Ovary (tissue), 3 donors: ENCODE measurements at regions not wholly inside any gene's neighbourhood (a gene's known extent, or its start where the extent isn't known, plus 50 kb on each side); places are given as distances from the start of the nearest gene placed in this dataset.

Experiments
- EP300 ChIP-seq: sonication (generic); formaldehyde crosslinking; IDR thresholded peaks from one replicate; pipeline ENCODE4 v1.6.1; 2017; ENCODE audit warnings: antibody characterized with exemption
- POLR2A ChIP-seq: fragments of 450-650 bp; IDR thresholded peaks from one replicate; pipeline ENCODE4 v1.6.1; 2017; ENCODE audit warnings: antibody characterized with exemption, mild to moderate bottlenecking, moderate library complexity
- TF ChIP-seq, protein P1 (sequence below), 3 donors: fragments of 450-650 bp in 2 of 3; fragments of 200-600 bp in 1 of 3; IDR thresholded peaks; one replicate each; pipeline versions ENCODE4 v1.5.1 to v1.8.0; 2016 to 2022; ENCODE audit warnings: antibody characterized with exemption in 3 of 3, mild to moderate bottlenecking in 1 of 3
- donor health status: DM: no; HTN: no; CAD: no.

DNA sequence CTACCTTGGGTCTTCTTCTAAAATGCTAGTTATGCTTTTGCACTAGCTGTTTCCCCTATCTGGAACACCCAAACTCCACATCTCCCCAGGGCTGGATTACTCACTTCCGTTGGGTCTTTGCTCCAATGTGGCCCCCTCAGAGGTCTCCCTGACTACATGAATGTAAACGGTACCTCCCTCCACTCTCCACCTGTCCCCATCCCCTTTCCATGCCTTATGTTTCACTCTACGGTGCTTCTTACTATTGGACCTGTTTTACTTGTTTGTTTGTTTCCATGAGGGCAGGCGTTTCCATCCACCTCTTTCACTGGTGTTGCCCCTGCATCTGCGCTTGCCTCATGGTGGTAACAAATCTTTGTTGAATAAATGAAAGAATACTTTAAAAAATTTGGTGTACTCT, 256.4 kb downstream of the SNAPC1 start:
- TF ChIP-seq, protein P1, sequence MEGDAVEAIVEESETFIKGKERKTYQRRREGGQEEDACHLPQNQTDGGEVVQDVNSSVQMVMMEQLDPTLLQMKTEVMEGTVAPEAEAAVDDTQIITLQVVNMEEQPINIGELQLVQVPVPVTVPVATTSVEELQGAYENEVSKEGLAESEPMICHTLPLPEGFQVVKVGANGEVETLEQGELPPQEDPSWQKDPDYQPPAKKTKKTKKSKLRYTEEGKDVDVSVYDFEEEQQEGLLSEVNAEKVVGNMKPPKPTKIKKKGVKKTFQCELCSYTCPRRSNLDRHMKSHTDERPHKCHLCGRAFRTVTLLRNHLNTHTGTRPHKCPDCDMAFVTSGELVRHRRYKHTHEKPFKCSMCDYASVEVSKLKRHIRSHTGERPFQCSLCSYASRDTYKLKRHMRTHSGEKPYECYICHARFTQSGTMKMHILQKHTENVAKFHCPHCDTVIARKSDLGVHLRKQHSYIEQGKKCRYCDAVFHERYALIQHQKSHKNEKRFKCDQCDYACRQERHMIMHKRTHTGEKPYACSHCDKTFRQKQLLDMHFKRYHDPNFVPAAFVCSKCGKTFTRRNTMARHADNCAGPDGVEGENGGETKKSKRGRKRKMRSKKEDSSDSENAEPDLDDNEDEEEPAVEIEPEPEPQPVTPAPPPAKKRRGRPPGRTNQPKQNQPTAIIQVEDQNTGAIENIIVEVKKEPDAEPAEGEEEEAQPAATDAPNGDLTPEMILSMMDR (IDR thresholded peaks at IDR 0.05): no peak
- no peak for TF ChIP-seq EP300
- TF ChIP-seq POLR2A: no peak
